HepG2 (cell line): ENCODE measurements at regions not wholly inside any gene's neighbourhood (a gene's known extent, or its start where the extent isn't known, plus 50 kb on each side); places are given as distances from the start of the nearest gene placed in this dataset.

Experiments used
- ATAC-seq: fragments of 200-7000 bp; cut with Tn5 transposase; 3 replicates; pipeline ENCODE4 v1.9.1; 2020; ENCODE audit warnings: mild to moderate bottlenecking, moderate library complexity
- BruUV-seq: library from RNA; stranded (reverse); fragments of 400-500 nt; replicated peaks from 2 replicates; lab custom pipeline; 2021; lab: Mats Ljungman, UMichigan
- CTCF ChIA-PET: fragments of 300-600 bp; formaldehyde crosslinking; extraction: SDS; loops from one replicate; lab custom pipeline; 2021; ENCODE audit warnings: low total read pairs, inconsistent platforms, low intra/inter-chr PET ratio; lab: Yijun Ruan, JAX
- POLR2A ChIA-PET: fragments of 350-600 bp; sonication (Branson Sonifier 250); formaldehyde crosslinking; loops from one replicate; lab custom pipeline; 2020; ENCODE audit warnings: antibody characterized with exemption, inconsistent platforms; lab: Yijun Ruan, JAX
- DNase-seq: peaks from one replicate; pipeline ENCODE4 v3.0.0-alpha.2; 2015; ENCODE audit warnings: low spot score
- FAIRE-seq: peaks from 3 replicates; lab custom pipeline; 2011; peaks lifted over from hg19 to GRCh38; lab: Jason Lieb, UNC
- H2AFZ ChIP-seq: one replicate; pipeline ENCODE4 v1.6.1; 2011; ENCODE audit warnings: low read length, inconsistent platforms
- H3K27ac ChIP-seq: fragments of 300-600 bp; 3 replicates; pipeline ENCODE4 v1.8.0; 2011; ENCODE audit warnings: mixed run types, mild to moderate bottlenecking, mixed read lengths, low read length, inconsistent platforms; ENCODE audit not compliant: insufficient read depth; ENCODE audit errors: extremely low read length
- H3K27me3 ChIP-seq, 2 experiments: fragments of 200-600 bp in 1 of 2; 2 replicates in 1 of 2; 3 replicates in 1 of 2; pipeline versions ENCODE4 v1.6.0 to v1.8.0; 2011; ENCODE audit warnings: low read length in 2 of 2, mild to moderate bottlenecking in 2 of 2, moderate library complexity in 2 of 2, inconsistent platforms in 1 of 2; ENCODE audit not compliant: insufficient read depth in 2 of 2, control insufficient read depth in 1 of 2
- H3K36me3 ChIP-seq, 2 experiments: fragments of 200-600 bp in 1 of 2; replicated peaks in 1 of 2; 2 replicates in 1 of 2; 3 replicates in 1 of 2; pipeline versions ENCODE4 v1.5.1 to v1.8.0; 2011; ENCODE audit warnings: low read length in 2 of 2, inconsistent platforms in 1 of 2; ENCODE audit not compliant: insufficient read depth in 2 of 2, control insufficient read depth in 1 of 2
- H3K4me1 ChIP-seq: 2 replicates; pipeline ENCODE4 v1.5.1; 2012; ENCODE audit warnings: low read length, inconsistent platforms; ENCODE audit not compliant: insufficient read depth
- H3K4me2 ChIP-seq: 2 replicates; pipeline ENCODE4 v1.6.0; 2011; ENCODE audit warnings: low read depth, low read length, inconsistent platforms
- H3K4me3 ChIP-seq, 3 experiments: fragments of 200-600 bp in 1 of 3; sonication (generic), shearing (Covaris generic) in 1 of 3; replicated peaks in 1 of 3; 2 replicates each; pipeline ENCODE4 v1.5.1; 2011 to 2016; ENCODE audit warnings: low read length in 3 of 3, inconsistent platforms in 2 of 3, low read depth in 2 of 3, mild to moderate bottlenecking in 2 of 3, control low read depth in 1 of 3, mixed read lengths in 1 of 3; ENCODE audit not compliant: insufficient read depth in 1 of 3
- H3K79me2 ChIP-seq: one replicate; pipeline ENCODE4 v1.6.1; 2011; ENCODE audit warnings: low read length, inconsistent platforms; ENCODE audit not compliant: insufficient read depth
- H3K9ac ChIP-seq: 2 replicates; pipeline ENCODE4 v1.6.0; 2011; ENCODE audit warnings: mild to moderate bottlenecking, low read depth, low read length, inconsistent platforms; ENCODE audit not compliant: insufficient read depth
- H3K9me3 ChIP-seq: 2 replicates; pipeline ENCODE4 v1.5.1; 2012; ENCODE audit warnings: mild to moderate bottlenecking, low read length
- H4K20me1 ChIP-seq: 2 replicates; pipeline ENCODE4 v1.6.0; 2011; ENCODE audit warnings: inconsistent platforms, mild to moderate bottlenecking, low read length, moderate library complexity; ENCODE audit not compliant: insufficient read depth
- ELF4 ChIP-seq: sonication (generic); formaldehyde crosslinking; IDR thresholded peaks from 2 replicates; pipeline ENCODE4 v1.5.0; 2020; ENCODE audit warnings: missing genetic modification reagents, mild to moderate bottlenecking, moderate library complexity, borderline replicate concordance
- HMG20B ChIP-seq: conservative IDR thresholded peaks from 2 replicates; pipeline ENCODE4 v1.6.1; 2016; ENCODE audit warnings: missing genetic modification reagents, missing compliant biosample characterization
- ZFP82 ChIP-seq: sonication (generic); formaldehyde crosslinking; IDR thresholded peaks from 2 replicates; pipeline ENCODE4 v1.5.1; 2020; ENCODE audit warnings: mild to moderate bottlenecking, missing genetic modification reagents, borderline replicate concordance
- ZNF407 ChIP-seq: sonication (generic); formaldehyde crosslinking; IDR thresholded peaks from one replicate; pipeline ENCODE4 v1.5.1; 2020; ENCODE audit warnings: mild to moderate bottlenecking, missing genetic modification reagents; ENCODE audit errors: not compliant biosample characterization
- in situ Hi-C: cut with HindIII; loops from 2 replicates; pipeline ENCODE4 v1.10.0; 2017; ENCODE audit warnings: low pct_unique_long_range_greater_than_20kb; ENCODE audit not compliant: extremely low pct_ligation_motif_present
- intact Hi-C: fragments of 100-400 bp; cut with micrococcal nuclease; formaldehyde crosslinking; loops from one replicate; pipeline ENCODE4 v1.10.0; 2022; ENCODE audit not compliant: unreplicated experiment

GRCh38 chr12:78305808-78306207 lies 475.1 kb downstream of the NAV3 start (continued):
- TF ChIP-seq ZNF407 (no peak), ELF4 (CRISPR knock-in tag) (no peak)
- TF ChIP-seq, all 625 proteins: peak for 0

GRCh38 chr12:78306236-78306635 lies 475.5 kb downstream of the NAV3 start:
- ChIA-PET POLR2A (no interaction called here), CTCF (no interaction called here)
- Histone ChIP-seq H3K9me3 (no peaks in the 10 kb centered on the region), H3K4me2 (no peak overlapping the region), H3K4me1 (no peaks in the 10 kb centered on the region), H3K9ac (no peak overlapping the region), H3K27ac (no peak overlapping the region), H3K36me3 (no peaks in the 10 kb centered on the region), H3K79me2 (no peaks in the 10 kb centered on the region), H3K4me3 (no peak overlapping the region), H4K20me1 (no peaks in the 10 kb centered on the region), H3K27me3 (no peaks in the 10 kb centered on the region; a peak in 1 of 5 replicates), H2AFZ (no peak overlapping the region)
- in situ Hi-C loops (no loop called here), intact Hi-C loops (no loop called here)
- no peak for FAIRE-seq
- no peak for DNase-seq
- no peak for ATAC-seq
- no peak for TF ChIP-seq HMG20B (CRISPR knock-in tag)
- TF ChIP-seq ZFP82 (CRISPR knock-in tag): no peak
- BruUV-seq: no TSS peak
